ENCODE measurements at regions not wholly inside any gene's neighbourhood (a gene's known extent, or its start where the extent isn't known, plus 50 kb on each side); places are given as distances from the start of the nearest gene placed in this dataset.
"Not testable (repeated sequence)": the region's sequence is repeated elsewhere in the genome, so short reads cannot be mapped to it uniquely, and the experiment has no call there.

DNA sequence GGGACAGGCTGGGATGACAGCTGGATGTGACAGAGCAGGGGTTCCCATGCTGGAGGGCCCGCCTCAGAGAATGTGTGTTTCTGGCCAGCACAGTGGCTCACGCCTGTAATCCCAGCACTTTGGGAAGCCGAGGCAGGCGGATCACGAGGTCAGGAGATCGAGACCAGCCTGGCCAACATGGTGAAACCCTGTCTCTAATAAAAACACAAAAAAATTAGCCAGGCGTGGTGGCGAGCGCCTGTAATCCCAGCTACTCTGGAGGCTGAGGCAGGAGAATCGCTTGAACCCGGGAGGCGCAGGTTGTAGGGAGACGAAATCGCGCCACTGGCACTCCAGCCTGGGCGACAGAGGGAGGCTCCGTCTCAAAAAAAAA, 93.7 kb downstream of the CRLF3 start:
- FAIRE-seq; H3K27me3 ChIP-seq (ENCODE audit: control insufficient read depth in 2 of 2, insufficient read depth in 2 of 2, low read length in 2 of 2); DNase-seq (ENCODE audit: extremely low read depth in 1 of 4, low spot score in 3 of 4); H3K9me3 ChIP-seq (replicated peaks; ENCODE audit: control insufficient read depth, insufficient read depth, low read depth, low read length); H3K36me3 ChIP-seq (ENCODE audit: control insufficient read depth, insufficient read depth, low read length); H3K9me1 ChIP-seq (ENCODE audit: control insufficient read depth, insufficient read depth, low read length); POLR2A ChIA-PET; H4K20me1 ChIP-seq (replicated peaks; ENCODE audit: control insufficient read depth, insufficient read depth, low read length); ATAC-seq: not testable (repeated sequence)
- H2AFZ ChIP-seq (ENCODE audit: low read depth, low read length) = peak overlapping the region; percentile 85
- WGBS (ENCODE audit: insufficient coverage, low coverage, missing lambda C conversion rate) = 7% methylated on average over 17 of the region's 17 CpGs
- TF ChIP-seq NFRKB (IDR thresholded peaks at IDR 0.05; ENCODE audit: low read depth) (0 out of 2 replicates have a peak, but pooled peaks have one; percentile 20), SMARCA4 (IDR thresholded peaks at IDR 0.05) (0 out of 2 replicates have a peak, but pooled peaks have one; percentile 19), BCOR (IDR thresholded peaks at IDR 0.05) (0 out of 2 replicates have a peak, but pooled peaks have one; percentile 7), ZNF175 (CRISPR knock-in tag; IDR thresholded peaks at IDR 0.05; ENCODE audit: low read depth) (0 out of 2 replicates have a peak, but pooled peaks have one; percentile 12)
- TF ChIP-seq, protein P1, sequence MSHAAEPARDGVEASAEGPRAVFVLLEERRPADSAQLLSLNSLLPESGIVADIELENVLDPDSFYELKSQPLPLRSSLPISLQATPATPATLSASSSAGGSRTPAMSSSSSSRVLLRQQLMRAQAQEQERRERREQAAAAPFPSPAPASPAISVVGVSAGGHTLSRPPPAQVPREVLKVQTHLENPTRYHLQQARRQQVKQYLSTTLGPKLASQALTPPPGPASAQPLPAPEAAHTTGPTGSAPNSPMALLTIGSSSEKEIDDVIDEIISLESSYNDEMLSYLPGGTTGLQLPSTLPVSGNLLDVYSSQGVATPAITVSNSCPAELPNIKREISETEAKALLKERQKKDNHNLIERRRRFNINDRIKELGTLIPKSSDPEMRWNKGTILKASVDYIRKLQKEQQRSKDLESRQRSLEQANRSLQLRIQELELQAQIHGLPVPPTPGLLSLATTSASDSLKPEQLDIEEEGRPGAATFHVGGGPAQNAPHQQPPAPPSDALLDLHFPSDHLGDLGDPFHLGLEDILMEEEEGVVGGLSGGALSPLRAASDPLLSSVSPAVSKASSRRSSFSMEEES (CRISPR knock-in tag; IDR thresholded peaks at IDR 0.05) = peak; percentile 42; the same call in 1 of the 2 replicates
- TF ChIP-seq, protein P2, sequence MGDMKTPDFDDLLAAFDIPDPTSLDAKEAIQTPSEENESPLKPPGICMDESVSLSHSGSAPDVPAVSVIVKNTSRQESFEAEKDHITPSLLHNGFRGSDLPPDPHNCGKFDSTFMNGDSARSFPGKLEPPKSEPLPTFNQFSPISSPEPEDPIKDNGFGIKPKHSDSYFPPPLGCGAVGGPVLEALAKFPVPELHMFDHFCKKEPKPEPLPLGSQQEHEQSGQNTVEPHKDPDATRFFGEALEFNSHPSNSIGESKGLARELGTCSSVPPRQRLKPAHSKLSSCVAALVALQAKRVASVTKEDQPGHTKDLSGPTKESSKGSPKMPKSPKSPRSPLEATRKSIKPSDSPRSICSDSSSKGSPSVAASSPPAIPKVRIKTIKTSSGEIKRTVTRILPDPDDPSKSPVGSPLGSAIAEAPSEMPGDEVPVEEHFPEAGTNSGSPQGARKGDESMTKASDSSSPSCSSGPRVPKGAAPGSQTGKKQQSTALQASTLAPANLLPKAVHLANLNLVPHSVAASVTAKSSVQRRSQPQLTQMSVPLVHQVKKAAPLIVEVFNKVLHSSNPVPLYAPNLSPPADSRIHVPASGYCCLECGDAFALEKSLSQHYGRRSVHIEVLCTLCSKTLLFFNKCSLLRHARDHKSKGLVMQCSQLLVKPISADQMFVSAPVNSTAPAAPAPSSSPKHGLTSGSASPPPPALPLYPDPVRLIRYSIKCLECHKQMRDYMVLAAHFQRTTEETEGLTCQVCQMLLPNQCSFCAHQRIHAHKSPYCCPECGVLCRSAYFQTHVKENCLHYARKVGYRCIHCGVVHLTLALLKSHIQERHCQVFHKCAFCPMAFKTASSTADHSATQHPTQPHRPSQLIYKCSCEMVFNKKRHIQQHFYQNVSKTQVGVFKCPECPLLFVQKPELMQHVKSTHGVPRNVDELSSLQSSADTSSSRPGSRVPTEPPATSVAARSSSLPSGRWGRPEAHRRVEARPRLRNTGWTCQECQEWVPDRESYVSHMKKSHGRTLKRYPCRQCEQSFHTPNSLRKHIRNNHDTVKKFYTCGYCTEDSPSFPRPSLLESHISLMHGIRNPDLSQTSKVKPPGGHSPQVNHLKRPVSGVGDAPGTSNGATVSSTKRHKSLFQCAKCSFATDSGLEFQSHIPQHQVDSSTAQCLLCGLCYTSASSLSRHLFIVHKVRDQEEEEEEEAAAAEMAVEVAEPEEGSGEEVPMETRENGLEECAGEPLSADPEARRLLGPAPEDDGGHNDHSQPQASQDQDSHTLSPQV (IDR thresholded peaks at IDR 0.05) = peak; percentile 35; the same call in 1 of the 2 replicates
- TF ChIP-seq, protein P3, sequence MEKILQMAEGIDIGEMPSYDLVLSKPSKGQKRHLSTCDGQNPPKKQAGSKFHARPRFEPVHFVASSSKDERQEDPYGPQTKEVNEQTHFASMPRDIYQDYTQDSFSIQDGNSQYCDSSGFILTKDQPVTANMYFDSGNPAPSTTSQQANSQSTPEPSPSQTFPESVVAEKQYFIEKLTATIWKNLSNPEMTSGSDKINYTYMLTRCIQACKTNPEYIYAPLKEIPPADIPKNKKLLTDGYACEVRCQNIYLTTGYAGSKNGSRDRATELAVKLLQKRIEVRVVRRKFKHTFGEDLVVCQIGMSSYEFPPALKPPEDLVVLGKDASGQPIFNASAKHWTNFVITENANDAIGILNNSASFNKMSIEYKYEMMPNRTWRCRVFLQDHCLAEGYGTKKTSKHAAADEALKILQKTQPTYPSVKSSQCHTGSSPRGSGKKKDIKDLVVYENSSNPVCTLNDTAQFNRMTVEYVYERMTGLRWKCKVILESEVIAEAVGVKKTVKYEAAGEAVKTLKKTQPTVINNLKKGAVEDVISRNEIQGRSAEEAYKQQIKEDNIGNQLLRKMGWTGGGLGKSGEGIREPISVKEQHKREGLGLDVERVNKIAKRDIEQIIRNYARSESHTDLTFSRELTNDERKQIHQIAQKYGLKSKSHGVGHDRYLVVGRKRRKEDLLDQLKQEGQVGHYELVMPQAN (IDR thresholded peaks at IDR 0.05; ENCODE audit: borderline replicate concordance) = 0 out of 2 replicates have a peak, but pooled peaks have one; percentile 15
- peaks cover 79% of the 10 kb centered on the region for H3K79me2 ChIP-seq (ENCODE audit: control insufficient read depth, insufficient read depth, low read length)
- peak overlapping the region; percentile 74 to 86 for H3K9ac ChIP-seq (ENCODE audit: insufficient read depth in 1 of 2, low read depth in 2 of 2, low read length in 2 of 2)
- peaks cover 10 to 25% of the 10 kb centered on the region in 2 experiments for H3K4me1 ChIP-seq (replicated peaks in 1 of 2; ENCODE audit: control insufficient read depth in 2 of 2, insufficient read depth in 2 of 2, low read length in 2 of 2)
- peak overlapping the region; percentile 90 for H3K27ac ChIP-seq (ENCODE audit: extremely low read depth, low read depth, low read length)
- H3K4me3 ChIP-seq = peak overlapping the region; percentile 90; the same call in 1 of the 2 replicates
- intact Hi-C loops (cut with micrococcal nuclease) = loop anchor here (10.0 kb wide), 1 partner anchor 94 kb away; the partner anchor contains the start of gene CRLF3
- in situ Hi-C loops (cut with MboI) = loop anchor here (5.0 kb wide), 1 partner anchor 1206 kb away; the partner anchor contains the start of gene SUZ12
- H3K4me2 ChIP-seq (ENCODE audit: insufficient read depth, low read length) = peak overlapping the region; percentile 61
- BruUV-seq (replicated peaks) = TSS peak; percentile 98
- CTCF ChIA-PET (ENCODE audit: low intra/inter-chr PET ratio) = interaction anchor here (0.7 kb wide), 1 partner anchor 625 kb away, joined by 3 read pairs; no protein-coding TSS in a partner anchor
